Kidney (tissue), 13 donors: ENCODE measurements at regions not wholly inside any gene's neighbourhood (a gene's known extent, or its start where the extent isn't known, plus 50 kb on each side); places are given as distances from the start of the nearest gene placed in this dataset.

Experiments
- DNase-seq, 5 donors: peaks; one replicate each; pipeline ENCODE4 v3.0.0-alpha.2; 2013 to 2020
- FAIRE-seq: peaks from 2 replicates; lab custom pipeline; 2012; peaks lifted over from hg19 to GRCh38; lab: Jason Lieb, UNC
- H3K27ac ChIP-seq, 2 donors: one replicate each; pipeline ENCODE4 v1.7.0; 2013; ENCODE audit warnings: low read depth in 2 of 2, low read length in 2 of 2, inconsistent platforms in 1 of 2
- H3K27me3 ChIP-seq: one replicate; pipeline ENCODE4 v1.7.1; 2013; ENCODE audit warnings: low read length, inconsistent platforms; ENCODE audit not compliant: control insufficient read depth, insufficient read depth
- H3K36me3 ChIP-seq, 3 donors: one replicate each; pipeline versions ENCODE4 v1.7.0 to v1.7.1; 2013; ENCODE audit warnings: low read length in 3 of 3, control low read depth in 1 of 3, inconsistent platforms in 1 of 3; ENCODE audit not compliant: insufficient read depth in 3 of 3, control insufficient read depth in 2 of 3
- H3K4me1 ChIP-seq, 3 donors: one replicate each; pipeline versions ENCODE4 v1.7.0 to v1.7.1; 2013; ENCODE audit warnings: low read length in 3 of 3, inconsistent platforms in 1 of 3, low read depth in 1 of 3; ENCODE audit not compliant: control insufficient read depth in 2 of 3, insufficient read depth in 2 of 3
- H3K4me3 ChIP-seq, 3 donors: one replicate each; pipeline versions ENCODE4 v1.7.0 to v1.8.1; 2013; ENCODE audit warnings: low read length in 3 of 3, control low read depth in 1 of 3, inconsistent platforms in 1 of 3
- H3K9ac ChIP-seq, 3 donors: one replicate each; pipeline versions ENCODE4 v1.7.0 to v1.7.1; 2013; ENCODE audit warnings: low read length in 3 of 3, control low read depth in 1 of 3, inconsistent platforms in 1 of 3
- H3K9me3 ChIP-seq, 3 donors: one replicate each; pipeline versions ENCODE4 v1.7.0 to v1.7.1; 2013; ENCODE audit warnings: low read length in 3 of 3, control low read depth in 1 of 3, inconsistent platforms in 1 of 3; ENCODE audit not compliant: control insufficient read depth in 2 of 3, insufficient read depth in 1 of 3
- intact Hi-C: fragments of 100-400 bp; cut with DNase I; formaldehyde crosslinking; loops from one replicate; pipeline ENCODE4 v1.11.1; 2022
- TF ChIP-seq, protein P1 (sequence below): IDR thresholded peaks from 3 replicates; pipeline ENCODE4 v1.5.1; 2012; ENCODE audit warnings: mild to moderate bottlenecking, moderate library complexity, borderline replicate concordance; ENCODE audit not compliant: insufficient read depth; ENCODE audit errors: extremely low read depth
- donor health status: control.
- donor health status: control.
- donor health status: control.
- donor health status: control.
- donor health status: control.
- donor health status: DM: yes; HTN: yes; CAD: no.
- donor health status: Normal renal cell carcinoma (clear cell type).

DNA sequence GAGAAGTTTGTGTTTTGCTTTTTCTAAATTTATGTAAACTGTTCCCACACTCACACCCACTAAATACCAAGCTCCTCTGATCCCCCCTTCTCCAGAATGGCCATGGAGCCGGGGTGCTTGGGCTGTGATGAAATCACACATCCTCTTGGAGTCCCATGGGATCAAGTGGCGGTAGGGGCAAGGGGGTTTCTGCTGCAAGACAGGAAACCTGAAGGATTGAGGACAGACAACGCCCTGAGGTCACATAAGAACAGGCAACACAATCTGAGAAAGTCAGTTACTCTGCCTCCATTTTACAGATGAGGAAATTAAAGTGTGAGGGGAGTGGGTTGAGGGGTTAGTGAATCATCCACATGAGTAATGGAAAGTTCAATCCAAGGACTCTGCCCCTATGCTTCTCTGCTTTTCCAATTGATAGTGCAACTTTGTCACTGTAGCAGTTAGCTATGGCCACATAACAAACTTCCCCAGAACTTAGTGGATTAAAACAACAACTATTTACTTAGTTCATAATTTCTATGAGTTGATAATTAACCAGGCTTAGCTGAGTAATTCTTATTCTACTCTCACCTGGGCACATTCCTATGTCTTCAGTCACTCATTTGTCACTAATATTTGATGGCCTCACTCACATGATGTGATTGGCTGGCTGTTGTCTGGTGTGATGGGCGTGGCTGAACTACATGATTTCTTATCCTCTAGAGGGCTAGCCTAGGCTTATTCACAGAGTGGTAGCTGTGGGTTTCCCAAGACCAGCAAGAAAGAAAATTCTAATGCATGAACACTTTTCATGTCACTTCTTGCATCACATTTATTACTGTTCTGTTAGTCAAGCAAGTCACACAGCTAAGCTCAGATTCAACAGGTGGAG lies 77.3 kb upstream of the ADRA1D start:
- Histone ChIP-seq H3K4me3 (no peak overlapping the region), H3K27ac (no peak overlapping the region), H3K9ac (no peak overlapping the region), H3K9me3 (peaks cover 0 to 4% (median 0%) of the 10 kb centered on the region in 3 donors), H3K36me3 (no peaks in the 10 kb centered on the region), H3K4me1 (no peaks in the 10 kb centered on the region), H3K27me3 (no peaks in the 10 kb centered on the region)
- FAIRE-seq (no peak), DNase-seq (peak in 1 of 5 donors; percentile 74)
- TF ChIP-seq, protein P1, sequence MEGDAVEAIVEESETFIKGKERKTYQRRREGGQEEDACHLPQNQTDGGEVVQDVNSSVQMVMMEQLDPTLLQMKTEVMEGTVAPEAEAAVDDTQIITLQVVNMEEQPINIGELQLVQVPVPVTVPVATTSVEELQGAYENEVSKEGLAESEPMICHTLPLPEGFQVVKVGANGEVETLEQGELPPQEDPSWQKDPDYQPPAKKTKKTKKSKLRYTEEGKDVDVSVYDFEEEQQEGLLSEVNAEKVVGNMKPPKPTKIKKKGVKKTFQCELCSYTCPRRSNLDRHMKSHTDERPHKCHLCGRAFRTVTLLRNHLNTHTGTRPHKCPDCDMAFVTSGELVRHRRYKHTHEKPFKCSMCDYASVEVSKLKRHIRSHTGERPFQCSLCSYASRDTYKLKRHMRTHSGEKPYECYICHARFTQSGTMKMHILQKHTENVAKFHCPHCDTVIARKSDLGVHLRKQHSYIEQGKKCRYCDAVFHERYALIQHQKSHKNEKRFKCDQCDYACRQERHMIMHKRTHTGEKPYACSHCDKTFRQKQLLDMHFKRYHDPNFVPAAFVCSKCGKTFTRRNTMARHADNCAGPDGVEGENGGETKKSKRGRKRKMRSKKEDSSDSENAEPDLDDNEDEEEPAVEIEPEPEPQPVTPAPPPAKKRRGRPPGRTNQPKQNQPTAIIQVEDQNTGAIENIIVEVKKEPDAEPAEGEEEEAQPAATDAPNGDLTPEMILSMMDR: no peak
- intact Hi-C loops: no loop called here

DNA sequence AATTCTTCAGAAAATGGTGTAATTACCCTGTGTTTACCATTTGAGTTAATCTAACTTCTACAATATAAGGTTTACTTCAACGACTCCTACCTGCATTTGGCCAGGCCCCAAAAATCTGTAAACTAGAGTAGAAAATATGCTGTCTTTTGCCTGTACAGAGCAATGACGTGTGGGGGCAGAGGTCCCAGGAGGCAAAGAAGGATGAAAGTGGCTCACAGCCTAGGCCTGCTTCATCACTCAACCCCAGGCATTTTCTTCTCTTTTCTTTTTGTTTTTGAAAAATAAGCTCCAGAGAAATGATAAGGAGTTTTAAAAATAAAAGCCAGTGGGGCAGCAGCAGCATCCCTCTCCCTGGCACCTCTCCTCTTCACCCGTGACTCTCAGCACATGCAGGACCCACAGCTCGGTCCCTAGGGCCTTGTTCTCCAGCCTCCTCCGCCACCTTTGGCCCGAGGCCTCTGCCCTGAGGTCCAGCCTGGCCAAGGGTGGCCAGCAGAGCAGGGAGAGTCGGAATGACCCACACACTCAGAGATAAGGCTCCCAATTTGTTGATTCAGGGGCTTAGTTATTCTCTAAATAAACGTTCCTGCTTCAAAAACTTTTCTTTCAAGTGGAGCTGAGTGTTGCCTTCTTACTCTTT lies 76.6 kb upstream of the ADRA1D start:
- FAIRE-seq: no peak
- peak in 1 of 5 donors; percentile 81 for DNase-seq
- Histone ChIP-seq H3K27me3 (no peaks in the 10 kb centered on the region), H3K4me1 (no peaks in the 10 kb centered on the region), H3K4me3 (no peak overlapping the region), H3K9ac (no peak overlapping the region), H3K36me3 (no peaks in the 10 kb centered on the region), H3K9me3 (peaks cover 0 to 4% (median 0%) of the 10 kb centered on the region in 3 donors), H3K27ac (no peak overlapping the region)
- TF ChIP-seq, protein P1: no peak
- intact Hi-C loops: no loop called here

DNA sequence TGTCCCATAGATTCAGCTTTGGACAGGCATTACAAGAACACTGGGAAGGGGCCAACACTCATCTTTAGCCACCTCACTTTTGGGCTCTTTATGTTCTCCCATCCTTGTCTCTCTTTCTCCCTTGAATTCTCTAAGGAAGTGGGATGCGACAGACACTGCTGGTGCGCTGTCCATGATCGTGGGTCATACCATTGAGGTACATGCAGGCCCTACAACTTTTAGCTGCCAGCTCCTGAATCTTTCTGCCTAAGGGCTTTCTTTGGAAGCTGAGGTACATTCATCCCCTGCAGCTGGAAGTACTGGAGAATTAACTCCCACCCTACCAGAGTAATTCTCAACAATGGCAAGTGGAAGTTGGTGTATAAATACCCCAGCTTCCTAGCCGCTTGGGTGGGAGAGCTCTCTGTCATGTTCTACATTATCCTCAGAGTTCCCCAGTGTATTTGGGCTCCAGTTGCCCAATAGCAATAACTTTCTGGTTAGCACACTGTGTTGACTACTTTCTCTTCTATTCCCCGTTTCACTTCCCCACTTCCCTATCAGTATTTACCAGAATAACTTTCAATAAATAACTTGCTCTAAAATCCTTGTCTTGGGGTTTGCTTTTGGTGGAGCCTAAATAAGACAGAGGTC lies 75.6 kb upstream of the ADRA1D start:
- peaks cover 0 to 4% (median 0%) of the 10 kb centered on the region in 3 donors for H3K9me3 ChIP-seq
- H3K36me3 ChIP-seq: no peaks in the 10 kb centered on the region
- intact Hi-C loops: no loop called here
- H3K4me3 ChIP-seq: no peak overlapping the region
- H3K27ac ChIP-seq: no peak overlapping the region
- H3K9ac ChIP-seq: no peak overlapping the region
- TF ChIP-seq, protein P1: no peak
- no peak for FAIRE-seq
- no peaks in the 10 kb centered on the region for H3K4me1 ChIP-seq
- no peak for DNase-seq
- no peaks in the 10 kb centered on the region for H3K27me3 ChIP-seq
